ENCODE measurements at regions not wholly inside any gene's neighbourhood (a gene's known extent, or its start where the extent isn't known, plus 50 kb on each side); places are given as distances from the start of the nearest gene placed in this dataset.

GRCh38 chr13:39110518-39111097 is 72.4 kb downstream of the NHLRC3 start:
- Histone ChIP-seq H3K27me3 (ENCODE audit: control insufficient read depth, insufficient read depth, low read length) (no peaks in the 10 kb centered on the region), H4K20me1 (ENCODE audit: control insufficient read depth, extremely low read depth, insufficient read depth, low read length) (no peaks in the 10 kb centered on the region), H3K4me2 (ENCODE audit: extremely low read depth, insufficient read depth, low read length) (no peak overlapping the region), H3K9me3 (ENCODE audit: control insufficient read depth, insufficient read depth, low read depth, low read length) (no peaks in the 10 kb centered on the region), H3K36me3 (ENCODE audit: control insufficient read depth, insufficient read depth, low read length) (no peaks in the 10 kb centered on the region), H3K79me2 (ENCODE audit: control insufficient read depth, insufficient read depth, low read length) (no peaks in the 10 kb centered on the region), H2AFZ (ENCODE audit: low read length) (no peak overlapping the region), H3K27ac (ENCODE audit: insufficient read depth, low read length) (no peak overlapping the region), H3K4me1 (ENCODE audit: control insufficient read depth, extremely low read depth, insufficient read depth, low read length) (no peaks in the 10 kb centered on the region), H3K9ac (ENCODE audit: insufficient read depth, low read length) (no peak overlapping the region), H3K4me3 (replicated peaks in 1 of 4; ENCODE audit: control extremely low read depth in 1 of 4, insufficient read depth in 1 of 4, low read depth in 3 of 4, low read length in 4 of 4) (no peak overlapping the region)
- TF ChIP-seq EZH2 (IDR thresholded peaks at IDR 0.05; ENCODE audit: low read length, missing control alignments): no peak
- TF ChIP-seq, protein P1, sequence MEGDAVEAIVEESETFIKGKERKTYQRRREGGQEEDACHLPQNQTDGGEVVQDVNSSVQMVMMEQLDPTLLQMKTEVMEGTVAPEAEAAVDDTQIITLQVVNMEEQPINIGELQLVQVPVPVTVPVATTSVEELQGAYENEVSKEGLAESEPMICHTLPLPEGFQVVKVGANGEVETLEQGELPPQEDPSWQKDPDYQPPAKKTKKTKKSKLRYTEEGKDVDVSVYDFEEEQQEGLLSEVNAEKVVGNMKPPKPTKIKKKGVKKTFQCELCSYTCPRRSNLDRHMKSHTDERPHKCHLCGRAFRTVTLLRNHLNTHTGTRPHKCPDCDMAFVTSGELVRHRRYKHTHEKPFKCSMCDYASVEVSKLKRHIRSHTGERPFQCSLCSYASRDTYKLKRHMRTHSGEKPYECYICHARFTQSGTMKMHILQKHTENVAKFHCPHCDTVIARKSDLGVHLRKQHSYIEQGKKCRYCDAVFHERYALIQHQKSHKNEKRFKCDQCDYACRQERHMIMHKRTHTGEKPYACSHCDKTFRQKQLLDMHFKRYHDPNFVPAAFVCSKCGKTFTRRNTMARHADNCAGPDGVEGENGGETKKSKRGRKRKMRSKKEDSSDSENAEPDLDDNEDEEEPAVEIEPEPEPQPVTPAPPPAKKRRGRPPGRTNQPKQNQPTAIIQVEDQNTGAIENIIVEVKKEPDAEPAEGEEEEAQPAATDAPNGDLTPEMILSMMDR (conservative IDR thresholded peaks at IDR 0.05 in 1 of 2, IDR thresholded peaks at IDR 0.05 in 1 of 2; ENCODE audit: low read depth in 1 of 2, low read length in 2 of 2): no peak
- DNase-seq (ENCODE audit: low read depth in 2 of 2): no peak

DNA sequence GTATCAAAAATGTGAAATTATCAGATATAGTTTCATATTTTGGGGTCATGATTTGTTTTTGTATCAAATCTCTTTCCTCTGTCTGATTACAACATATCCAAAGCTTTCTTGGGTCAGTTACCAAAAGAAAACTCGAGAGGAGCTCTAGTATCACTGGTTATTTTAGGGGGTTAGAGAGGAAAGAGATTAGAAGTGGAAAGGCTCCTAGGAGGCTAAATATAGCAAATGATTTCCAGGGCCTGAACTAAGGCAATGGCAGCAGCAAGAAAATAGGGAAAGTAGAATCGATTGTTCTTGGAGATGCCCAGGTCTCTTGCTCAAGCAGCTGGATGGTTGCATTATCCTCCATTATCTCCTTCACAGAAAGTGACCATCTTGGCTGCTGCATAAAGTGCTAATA is 72.9 kb downstream of the NHLRC3 start:
- Histone ChIP-seq H3K9me3 (ENCODE audit: control insufficient read depth, insufficient read depth, low read depth, low read length) (no peaks in the 10 kb centered on the region), H3K36me3 (ENCODE audit: control insufficient read depth, insufficient read depth, low read length) (no peaks in the 10 kb centered on the region), H2AFZ (ENCODE audit: low read length) (no peak overlapping the region), H3K79me2 (ENCODE audit: control insufficient read depth, insufficient read depth, low read length) (no peaks in the 10 kb centered on the region), H4K20me1 (ENCODE audit: control insufficient read depth, extremely low read depth, insufficient read depth, low read length) (no peaks in the 10 kb centered on the region), H3K27me3 (ENCODE audit: control insufficient read depth, insufficient read depth, low read length) (no peaks in the 10 kb centered on the region), H3K9ac (ENCODE audit: insufficient read depth, low read length) (no peak overlapping the region), H3K27ac (ENCODE audit: insufficient read depth, low read length) (no peak overlapping the region), H3K4me1 (ENCODE audit: control insufficient read depth, extremely low read depth, insufficient read depth, low read length) (no peaks in the 10 kb centered on the region), H3K4me3 (replicated peaks in 1 of 4; ENCODE audit: control extremely low read depth in 1 of 4, insufficient read depth in 1 of 4, low read depth in 3 of 4, low read length in 4 of 4) (no peak overlapping the region), H3K4me2 (ENCODE audit: extremely low read depth, insufficient read depth, low read length) (no peak overlapping the region)
- TF ChIP-seq, protein P1 (conservative IDR thresholded peaks at IDR 0.05 in 1 of 2, IDR thresholded peaks at IDR 0.05 in 1 of 2; ENCODE audit: low read depth in 1 of 2, low read length in 2 of 2): no peak
- no peak for TF ChIP-seq EZH2 (IDR thresholded peaks at IDR 0.05; ENCODE audit: low read length, missing control alignments)
- DNase-seq (ENCODE audit: low read depth in 2 of 2): no peak

DNA sequence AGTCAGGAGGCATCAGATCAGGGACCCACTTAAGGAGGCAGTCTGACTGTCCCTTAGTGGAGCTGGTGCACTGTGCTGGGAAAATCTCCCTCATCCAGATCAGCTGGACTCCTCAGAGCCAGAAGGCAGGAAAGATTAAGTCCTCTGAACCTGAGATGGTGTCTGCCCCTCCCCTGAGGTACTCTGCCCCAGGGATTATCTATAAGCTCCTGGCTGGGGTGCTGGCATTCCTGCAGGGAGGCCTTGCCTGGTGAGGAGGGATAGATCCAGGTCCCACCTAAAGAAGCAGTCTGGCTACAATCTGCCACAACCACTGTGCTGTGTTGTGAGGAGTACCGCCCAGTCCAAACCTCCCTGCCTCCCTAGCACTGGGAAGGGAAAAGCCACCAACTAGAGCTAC is 81.2 kb downstream of the NHLRC3 start:
- TF ChIP-seq EZH2 (IDR thresholded peaks at IDR 0.05; ENCODE audit: low read length, missing control alignments): no peak
- TF ChIP-seq, protein P1 (conservative IDR thresholded peaks at IDR 0.05 in 1 of 2, IDR thresholded peaks at IDR 0.05 in 1 of 2; ENCODE audit: low read depth in 1 of 2, low read length in 2 of 2): no peak
- Histone ChIP-seq H3K9me3 (ENCODE audit: control insufficient read depth, insufficient read depth, low read depth, low read length) (no peaks in the 10 kb centered on the region), H3K9ac (ENCODE audit: insufficient read depth, low read length) (no peak overlapping the region), H3K79me2 (ENCODE audit: control insufficient read depth, insufficient read depth, low read length) (no peaks in the 10 kb centered on the region), H3K4me3 (replicated peaks in 1 of 4; ENCODE audit: control extremely low read depth in 1 of 4, insufficient read depth in 1 of 4, low read depth in 3 of 4, low read length in 4 of 4) (no peak overlapping the region), H3K4me2 (ENCODE audit: extremely low read depth, insufficient read depth, low read length) (no peak overlapping the region), H2AFZ (ENCODE audit: low read length) (no peak overlapping the region), H3K27me3 (ENCODE audit: control insufficient read depth, insufficient read depth, low read length) (no peaks in the 10 kb centered on the region), H4K20me1 (ENCODE audit: control insufficient read depth, extremely low read depth, insufficient read depth, low read length) (no peaks in the 10 kb centered on the region), H3K27ac (ENCODE audit: insufficient read depth, low read length) (no peak overlapping the region), H3K4me1 (ENCODE audit: control insufficient read depth, extremely low read depth, insufficient read depth, low read length) (no peaks in the 10 kb centered on the region), H3K36me3 (ENCODE audit: control insufficient read depth, insufficient read depth, low read length) (no peaks in the 10 kb centered on the region)
- no peak for DNase-seq (ENCODE audit: low read depth in 2 of 2)
